Gastroesophageal sphincter (tissue), 4 donors: ENCODE measurements at regions not wholly inside any gene's neighbourhood (a gene's known extent, or its start where the extent isn't known, plus 50 kb on each side); places are given as distances from the start of the nearest gene placed in this dataset.

Source experiments
- ATAC-seq: fragments of 150-250 bp; one replicate; pipeline ENCODE4 v1.9.1; 2016; ENCODE audit warnings: mild to moderate bottlenecking, moderate library complexity
- H3K27ac ChIP-seq, 4 donors: fragments of 200-600 bp; sonication (generic) in 3 of 4; 1 replicate in 3 of 4; 2 replicates in 1 of 4; pipeline ENCODE4 v1.5.1; 2016 to 2019
- H3K27me3 ChIP-seq: fragments of 200-600 bp; sonication (generic); one replicate; pipeline ENCODE4 v1.5.1; 2019
- H3K36me3 ChIP-seq, 2 donors: fragments of 200-600 bp; sonication (generic); one replicate each; pipeline ENCODE4 v1.5.1; 2019; ENCODE audit warnings: control low read depth in 1 of 2
- H3K4me1 ChIP-seq, 3 donors: fragments of 200-600 bp; sonication (generic); 1 replicate in 2 of 3; 2 replicates in 1 of 3; pipeline ENCODE4 v1.5.1; 2016 to 2019; ENCODE audit warnings: control low read depth in 2 of 3
- H3K4me3 ChIP-seq, 2 donors: fragments of 200-600 bp; sonication (generic); one replicate each; pipeline ENCODE4 v1.5.1; 2019; ENCODE audit warnings: mild to moderate bottlenecking in 1 of 2, moderate library complexity in 1 of 2
- H3K9me3 ChIP-seq, 3 donors: fragments of 200-600 bp; sonication (generic); one replicate each; pipeline ENCODE4 v1.5.1; 2017 to 2019; ENCODE audit warnings: control low read depth in 2 of 3
- CTCF ChIP-seq, 4 experiments: fragments of 200-600 bp in 2 of 4; fragments of 450-650 bp in 2 of 4; sonication (generic) in 1 of 4; IDR thresholded peaks; one replicate each; pipeline ENCODE4 v1.5.1; 2017 to 2019; ENCODE audit warnings: antibody characterized with exemption in 4 of 4, mild to moderate bottlenecking in 2 of 4, moderate library complexity in 2 of 4
- EP300 ChIP-seq: sonication (generic); formaldehyde crosslinking; IDR thresholded peaks from one replicate; pipeline ENCODE4 v1.6.1; 2017; ENCODE audit warnings: antibody characterized with exemption, mild to moderate bottlenecking
- POLR2A ChIP-seq, 2 donors: fragments of 450-650 bp; IDR thresholded peaks; one replicate each; pipeline ENCODE4 v1.6.1; 2017; ENCODE audit warnings: antibody characterized with exemption in 2 of 2, mild to moderate bottlenecking in 2 of 2, moderate library complexity in 1 of 2
- POLR2AphosphoS5 ChIP-seq: sonication (generic); formaldehyde crosslinking; IDR thresholded peaks from one replicate; pipeline ENCODE4 v1.6.1; 2017; ENCODE audit warnings: antibody characterized with exemption
- WGBS, 2 donors: methylation state at CpG; one replicate each; pipeline ENCODE4 v1.1.5; 2018; ENCODE audit warnings: low coverage in 1 of 2; 5-methylcytosine and 5-hydroxymethylcytosine counted together

GRCh38 chr2:12089001-12089400, 342.6 kb downstream of the LPIN1 start:
- WGBS, 2 donors = 100% methylated on average over 1 of the region's 1 CpG
- Histone ChIP-seq H3K27me3 (no peaks in the 10 kb centered on the region), H3K27ac (no peak overlapping the region), H3K9me3 (no peaks in the 10 kb centered on the region), H3K4me1 (no peaks in the 10 kb centered on the region), H3K4me3 (no peak overlapping the region), H3K36me3 (no peaks in the 10 kb centered on the region)
- no peak for TF ChIP-seq POLR2AphosphoS5
- no peak for TF ChIP-seq CTCF (IDR thresholded peaks at IDR 0.05)
- no peak for TF ChIP-seq POLR2A (IDR thresholded peaks at IDR 0.05)
- TF ChIP-seq EP300 = no peak
- no peak for ATAC-seq

- Histone ChIP-seq H3K4me1 (no peaks in the 10 kb centered on the region), H3K27ac (no peak overlapping the region), H3K36me3 (no peaks in the 10 kb centered on the region), H3K9me3 (no peaks in the 10 kb centered on the region), H3K27me3 (no peaks in the 10 kb centered on the region), H3K4me3 (no peak overlapping the region)
- TF ChIP-seq POLR2AphosphoS5 = no peak
- TF ChIP-seq EP300 = no peak
- TF ChIP-seq POLR2A (IDR thresholded peaks at IDR 0.05) = no peak
- no peak for TF ChIP-seq CTCF (IDR thresholded peaks at IDR 0.05)
- WGBS, 2 donors = 79 to 90% methylated on average over 5 to 7 of the region's 7 CpGs
- ATAC-seq = no peak
These were observed 343.1 kb downstream of the LPIN1 start for GRCh38 chr2:12089496-12089895.

- H3K9me3 ChIP-seq = no peaks in the 10 kb centered on the region
- no peaks in the 10 kb centered on the region for H3K4me1 ChIP-seq
- no peak overlapping the region for H3K4me3 ChIP-seq
- 86 to 92% methylated on average over 3 of the region's 3 CpGs for WGBS, 2 donors
- H3K27ac ChIP-seq = no peak overlapping the region
- no peak for ATAC-seq
- TF ChIP-seq POLR2A (IDR thresholded peaks at IDR 0.05) = no peak
- no peak for TF ChIP-seq POLR2AphosphoS5
- TF ChIP-seq EP300 = no peak
- no peak for TF ChIP-seq CTCF (IDR thresholded peaks at IDR 0.05)
- no peaks in the 10 kb centered on the region for H3K36me3 ChIP-seq
- no peaks in the 10 kb centered on the region for H3K27me3 ChIP-seq
These were observed 343.6 kb downstream of the LPIN1 start for GRCh38 chr2:12090072-12090471.

GRCh38 chr2:12090590-12090989, 344.2 kb downstream of the LPIN1 start:
- no peak for ATAC-seq
- Histone ChIP-seq H3K27ac (no peak overlapping the region), H3K36me3 (no peaks in the 10 kb centered on the region), H3K4me1 (no peaks in the 10 kb centered on the region), H3K4me3 (no peak overlapping the region), H3K27me3 (no peaks in the 10 kb centered on the region), H3K9me3 (no peaks in the 10 kb centered on the region)
- WGBS, 2 donors = 66 to 77% methylated on average over 3 of the region's 3 CpGs
- TF ChIP-seq POLR2A (IDR thresholded peaks at IDR 0.05) (no peak), CTCF (IDR thresholded peaks at IDR 0.05) (no peak), EP300 (no peak), POLR2AphosphoS5 (no peak)

- Histone ChIP-seq H3K27ac (no peak overlapping the region), H3K9me3 (no peaks in the 10 kb centered on the region), H3K4me1 (no peaks in the 10 kb centered on the region), H3K36me3 (no peaks in the 10 kb centered on the region), H3K27me3 (no peaks in the 10 kb centered on the region), H3K4me3 (no peak overlapping the region)
- no peak for ATAC-seq
- 54 to 70% methylated on average over 4 of the region's 4 CpGs for WGBS, 2 donors
- TF ChIP-seq POLR2AphosphoS5 = no peak
- no peak for TF ChIP-seq EP300
- TF ChIP-seq POLR2A (IDR thresholded peaks at IDR 0.05) = no peak
- TF ChIP-seq CTCF (IDR thresholded peaks at IDR 0.05) = no peak
These were observed 344.9 kb downstream of the LPIN1 start for GRCh38 chr2:12091201-12091806.
